Loucy (cell line): ENCODE measurements at regions not wholly inside any gene's neighbourhood (a gene's known extent, or its start where the extent isn't known, plus 50 kb on each side); places are given as distances from the start of the nearest gene placed in this dataset.

Experiments used
- CTCF ChIP-seq: fragments of 200-600 bp; sonication (generic); conservative IDR thresholded peaks from 2 replicates; pipeline ENCODE4 v1.5.1; 2014; ENCODE audit warnings: mild to moderate bottlenecking, antibody characterized with exemption, low read length
- EZH2phosphoT487 ChIP-seq: fragments of 200-600 bp; IDR thresholded peaks from 2 replicates; pipeline ENCODE4 v1.6.1; 2018; ENCODE audit warnings: antibody characterized with exemption, mild to moderate bottlenecking, moderate library complexity, borderline replicate concordance

- TF ChIP-seq CTCF = no peak
- TF ChIP-seq EZH2phosphoT487 = no peak
Observed at GRCh38 chr1:53408013-53408754, 51.0 kb upstream of the DMRTB1 start.
